WTC11 (cell line): ENCODE measurements at regions not wholly inside any gene's neighbourhood (a gene's known extent, or its start where the extent isn't known, plus 50 kb on each side); places are given as distances from the start of the nearest gene placed in this dataset.

Source experiments
- ATAC-seq: fragments of 200-7000 bp; cut with Tn5 transposase; 2 replicates; pipeline ENCODE4 v1.10.0; 2021; ENCODE audit warnings: mild to moderate bottlenecking, moderate library complexity
- CTCF ChIA-PET: fragments of 300-600 bp; sonication (Branson Sonifier 250); formaldehyde crosslinking; loops from one replicate; lab custom pipeline; 2021; ENCODE audit warnings: antibody characterized with exemption; lab: Charles Lee
- POLR2A ChIA-PET: fragments of 350-600 bp; sonication (Branson Sonifier 250); formaldehyde crosslinking; loops from one replicate; lab custom pipeline; 2021; ENCODE audit warnings: antibody characterized with exemption; lab: Charles Lee
- DNase-seq: peaks from one replicate; pipeline ENCODE4 v3.0.0; 2021; ENCODE audit warnings: low spot score
- H3K27ac Mint-ChIP-seq: 2 replicates; pipeline ENCODE4 v1.8.0; 2021; ENCODE audit warnings: mixed read lengths
- H3K27me3 Mint-ChIP-seq: 2 replicates; pipeline ENCODE4 v1.8.0; 2021; ENCODE audit warnings: low read depth, mild to moderate bottlenecking, moderate library complexity, mixed read lengths
- H3K36me3 Mint-ChIP-seq: 2 replicates; pipeline ENCODE4 v1.8.0; 2021; ENCODE audit warnings: mixed read lengths
- H3K4me1 Mint-ChIP-seq: 2 replicates; pipeline ENCODE4 v1.8.0; 2022; ENCODE audit warnings: mixed read lengths
- H3K4me3 Mint-ChIP-seq: 2 replicates; pipeline ENCODE4 v1.8.0; 2021; ENCODE audit warnings: mild to moderate bottlenecking, moderate library complexity, mixed read lengths
- H3K9me3 Mint-ChIP-seq: 2 replicates; pipeline ENCODE4 v1.8.0; 2021; ENCODE audit warnings: mixed read lengths
- ARID4B ChIP-seq: sonication (generic); formaldehyde crosslinking; IDR thresholded peaks from 2 replicates; pipeline ENCODE4 v1.8.0; 2023; ENCODE audit warnings: missing genetic modification reagents, mild to moderate bottlenecking, borderline replicate concordance
- ATF1 ChIP-seq: sonication (generic); formaldehyde crosslinking; IDR thresholded peaks from 2 replicates; pipeline ENCODE4 v1.8.1; 2023; ENCODE audit warnings: mild to moderate bottlenecking, moderate library complexity, missing genetic modification reagents
- ESRRA ChIP-seq: sonication (generic); formaldehyde crosslinking; IDR thresholded peaks from 2 replicates; pipeline ENCODE4 v1.8.1; 2022; ENCODE audit warnings: mild to moderate bottlenecking, missing genetic modification reagents, borderline replicate concordance
- FOXK1 ChIP-seq: sonication (generic); formaldehyde crosslinking; IDR thresholded peaks from 2 replicates; pipeline ENCODE4 v1.8.0; 2022; ENCODE audit warnings: mild to moderate bottlenecking, moderate library complexity, missing genetic modification reagents
- FOXP1 ChIP-seq: sonication (generic); formaldehyde crosslinking; IDR thresholded peaks from 2 replicates; pipeline ENCODE4 v1.8.0; 2022; ENCODE audit warnings: missing genetic modification reagents, mild to moderate bottlenecking, moderate library complexity, borderline replicate concordance
- NFE2L1 ChIP-seq: sonication (generic); formaldehyde crosslinking; IDR thresholded peaks from 2 replicates; pipeline ENCODE4 v1.8.1; 2023; ENCODE audit warnings: missing genetic modification reagents
- PRRX2 ChIP-seq: fragments of 250-450 bp; sonication (Bioruptor Pico); IDR thresholded peaks from 2 replicates; pipeline ENCODE4 v1.8.0; 2021; ENCODE audit warnings: mild to moderate bottlenecking
- RELA ChIP-seq: sonication (generic); formaldehyde crosslinking; IDR thresholded peaks from 2 replicates; pipeline ENCODE4 v1.8.1; 2022; ENCODE audit warnings: missing genetic modification reagents, mild to moderate bottlenecking, borderline replicate concordance
- RORB ChIP-seq: fragments of 250-450 bp; sonication (Bioruptor Pico); IDR thresholded peaks from 2 replicates; pipeline ENCODE4 v1.9.0; 2021; ENCODE audit warnings: mild to moderate bottlenecking
- SOX15 ChIP-seq: fragments of 250-450 bp; sonication (Bioruptor Pico); IDR thresholded peaks from 2 replicates; pipeline ENCODE4 v1.9.0; 2021; ENCODE audit warnings: mild to moderate bottlenecking
- SP1 ChIP-seq: sonication (generic); formaldehyde crosslinking; conservative IDR thresholded peaks from 2 replicates; pipeline ENCODE4 v1.8.1; 2022; ENCODE audit warnings: missing genetic modification reagents
- STAT6 ChIP-seq: sonication (generic); formaldehyde crosslinking; conservative IDR thresholded peaks from 2 replicates; pipeline ENCODE4 v1.8.1; 2023; ENCODE audit warnings: mild to moderate bottlenecking, low read depth, missing genetic modification reagents, moderate library complexity
- TEAD1 ChIP-seq: sonication (generic); formaldehyde crosslinking; IDR thresholded peaks from 2 replicates; pipeline ENCODE4 v1.8.0; 2022; ENCODE audit warnings: mild to moderate bottlenecking, missing genetic modification reagents
- TEAD4 ChIP-seq: sonication (generic); formaldehyde crosslinking; IDR thresholded peaks from 2 replicates; pipeline ENCODE4 v1.8.0; 2022; ENCODE audit warnings: mild to moderate bottlenecking, missing genetic modification reagents
- ZNF263 ChIP-seq: sonication (generic); formaldehyde crosslinking; IDR thresholded peaks from 2 replicates; pipeline ENCODE4 v1.8.1; 2022; ENCODE audit warnings: low read depth, mild to moderate bottlenecking, moderate library complexity, missing genetic modification reagents
- TF ChIP-seq, protein P1 (sequence below): fragments of 250-450 bp; sonication (Bioruptor Pico); IDR thresholded peaks from 2 replicates; pipeline ENCODE4 v1.8.0; 2021; ENCODE audit warnings: mild to moderate bottlenecking
- TF ChIP-seq, protein P2 (sequence below): sonication (generic); formaldehyde crosslinking; IDR thresholded peaks from 2 replicates; pipeline ENCODE4 v1.8.1; 2022; ENCODE audit warnings: mild to moderate bottlenecking, missing genetic modification reagents, moderate library complexity, borderline replicate concordance
- TF ChIP-seq, protein P3 (sequence below): fragments of 250-450 bp; sonication (Bioruptor Pico); conservative IDR thresholded peaks from 2 replicates; pipeline ENCODE4 v1.9.0; 2021; ENCODE audit warnings: mild to moderate bottlenecking
- TF ChIP-seq, protein P4 (sequence below): sonication (generic); formaldehyde crosslinking; IDR thresholded peaks from 2 replicates; pipeline ENCODE4 v1.8.1; 2023; ENCODE audit warnings: mild to moderate bottlenecking, missing genetic modification reagents, moderate library complexity
- TF ChIP-seq, protein P5 (sequence below): sonication (generic); formaldehyde crosslinking; IDR thresholded peaks from 2 replicates; pipeline ENCODE4 v1.8.1; 2023; ENCODE audit warnings: mild to moderate bottlenecking, missing genetic modification reagents, borderline replicate concordance

- TF ChIP-seq STAT6 (CRISPR knock-in tag) (no peak), ESRRA (CRISPR knock-in tag) (no peak), ATF1 (CRISPR knock-in tag) (no peak)
- TF ChIP-seq, protein P1, sequence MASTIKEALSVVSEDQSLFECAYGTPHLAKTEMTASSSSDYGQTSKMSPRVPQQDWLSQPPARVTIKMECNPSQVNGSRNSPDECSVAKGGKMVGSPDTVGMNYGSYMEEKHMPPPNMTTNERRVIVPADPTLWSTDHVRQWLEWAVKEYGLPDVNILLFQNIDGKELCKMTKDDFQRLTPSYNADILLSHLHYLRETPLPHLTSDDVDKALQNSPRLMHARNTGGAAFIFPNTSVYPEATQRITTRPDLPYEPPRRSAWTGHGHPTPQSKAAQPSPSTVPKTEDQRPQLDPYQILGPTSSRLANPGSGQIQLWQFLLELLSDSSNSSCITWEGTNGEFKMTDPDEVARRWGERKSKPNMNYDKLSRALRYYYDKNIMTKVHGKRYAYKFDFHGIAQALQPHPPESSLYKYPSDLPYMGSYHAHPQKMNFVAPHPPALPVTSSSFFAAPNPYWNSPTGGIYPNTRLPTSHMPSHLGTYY, result no peak
These were observed 880.8 kb downstream of the FAM181B start (continued) for GRCh38 chr11:81852896-81853295.

GRCh38 chr11:81840380-81840779 is 893.3 kb downstream of the FAM181B start:
- ChIA-PET POLR2A (no interaction called here), CTCF (no interaction called here)
- Mint-ChIP-seq H3K36me3 (no peaks in the 10 kb centered on the region), H3K4me3 (no peak overlapping the region), H3K27ac (no peak overlapping the region), H3K27me3 (no peaks in the 10 kb centered on the region), H3K9me3 (no peaks in the 10 kb centered on the region), H3K4me1 (no peaks in the 10 kb centered on the region)
- TF ChIP-seq, protein P2, sequence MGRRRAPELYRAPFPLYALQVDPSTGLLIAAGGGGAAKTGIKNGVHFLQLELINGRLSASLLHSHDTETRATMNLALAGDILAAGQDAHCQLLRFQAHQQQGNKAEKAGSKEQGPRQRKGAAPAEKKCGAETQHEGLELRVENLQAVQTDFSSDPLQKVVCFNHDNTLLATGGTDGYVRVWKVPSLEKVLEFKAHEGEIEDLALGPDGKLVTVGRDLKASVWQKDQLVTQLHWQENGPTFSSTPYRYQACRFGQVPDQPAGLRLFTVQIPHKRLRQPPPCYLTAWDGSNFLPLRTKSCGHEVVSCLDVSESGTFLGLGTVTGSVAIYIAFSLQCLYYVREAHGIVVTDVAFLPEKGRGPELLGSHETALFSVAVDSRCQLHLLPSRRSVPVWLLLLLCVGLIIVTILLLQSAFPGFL (CRISPR knock-in tag), result no peak
- TF ChIP-seq, protein P3, sequence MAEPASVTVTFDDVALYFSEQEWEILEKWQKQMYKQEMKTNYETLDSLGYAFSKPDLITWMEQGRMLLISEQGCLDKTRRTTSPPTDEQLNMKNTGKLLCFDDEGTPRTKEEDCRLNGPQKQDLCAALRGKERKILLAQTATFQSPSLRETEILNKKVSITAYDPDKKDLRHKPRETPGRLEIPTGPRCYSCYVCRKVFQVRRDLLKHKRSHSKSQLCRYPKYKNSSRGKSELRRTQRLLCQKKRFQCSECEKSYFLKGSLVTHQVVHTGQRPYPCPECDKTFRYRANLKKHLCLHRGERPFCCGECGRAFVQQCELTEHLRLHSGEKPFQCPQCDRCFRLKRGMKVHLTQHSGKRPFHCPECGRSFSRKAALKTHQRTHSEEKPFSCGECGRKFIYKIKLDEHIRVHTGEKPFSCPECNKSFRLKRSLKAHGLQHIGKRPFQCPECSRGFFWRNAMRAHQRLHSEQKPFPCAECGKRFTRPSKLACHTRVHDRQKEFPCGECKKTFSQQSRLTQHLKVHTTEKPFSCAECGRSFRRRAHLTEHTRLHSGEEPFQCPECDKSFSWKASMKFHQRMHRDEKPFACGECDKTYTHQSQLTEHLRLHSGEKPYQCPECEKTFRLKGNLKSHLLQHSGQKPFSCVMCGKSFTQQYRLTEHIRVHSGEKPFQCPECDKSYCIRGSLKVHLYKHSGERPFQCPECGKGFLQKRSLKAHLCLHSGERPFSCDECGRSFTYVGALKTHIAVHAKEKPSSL (CRISPR knock-in tag), result no peak
- no peak for TF ChIP-seq SOX15 (CRISPR knock-in tag)
- TF ChIP-seq RORB, result no peak
- no peak for TF ChIP-seq SP1 (CRISPR knock-in tag)
- no peak for TF ChIP-seq NFE2L1 (CRISPR knock-in tag)
- TF ChIP-seq FOXP1, result no peak
- TF ChIP-seq, protein P4, sequence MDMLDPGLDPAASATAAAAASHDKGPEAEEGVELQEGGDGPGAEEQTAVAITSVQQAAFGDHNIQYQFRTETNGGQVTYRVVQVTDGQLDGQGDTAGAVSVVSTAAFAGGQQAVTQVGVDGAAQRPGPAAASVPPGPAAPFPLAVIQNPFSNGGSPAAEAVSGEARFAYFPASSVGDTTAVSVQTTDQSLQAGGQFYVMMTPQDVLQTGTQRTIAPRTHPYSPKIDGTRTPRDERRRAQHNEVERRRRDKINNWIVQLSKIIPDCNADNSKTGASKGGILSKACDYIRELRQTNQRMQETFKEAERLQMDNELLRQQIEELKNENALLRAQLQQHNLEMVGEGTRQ (CRISPR knock-in tag), result no peak
- TF ChIP-seq FOXK1 (CRISPR knock-in tag), result no peak
- TF ChIP-seq ZNF263 (CRISPR knock-in tag), result no peak
- TF ChIP-seq TEAD1, result no peak
- TF ChIP-seq PRRX2 (CRISPR knock-in tag), result no peak
- TF ChIP-seq ARID4B (CRISPR knock-in tag), result no peak
- no peak for TF ChIP-seq RELA (CRISPR knock-in tag)
- TF ChIP-seq, protein P5, sequence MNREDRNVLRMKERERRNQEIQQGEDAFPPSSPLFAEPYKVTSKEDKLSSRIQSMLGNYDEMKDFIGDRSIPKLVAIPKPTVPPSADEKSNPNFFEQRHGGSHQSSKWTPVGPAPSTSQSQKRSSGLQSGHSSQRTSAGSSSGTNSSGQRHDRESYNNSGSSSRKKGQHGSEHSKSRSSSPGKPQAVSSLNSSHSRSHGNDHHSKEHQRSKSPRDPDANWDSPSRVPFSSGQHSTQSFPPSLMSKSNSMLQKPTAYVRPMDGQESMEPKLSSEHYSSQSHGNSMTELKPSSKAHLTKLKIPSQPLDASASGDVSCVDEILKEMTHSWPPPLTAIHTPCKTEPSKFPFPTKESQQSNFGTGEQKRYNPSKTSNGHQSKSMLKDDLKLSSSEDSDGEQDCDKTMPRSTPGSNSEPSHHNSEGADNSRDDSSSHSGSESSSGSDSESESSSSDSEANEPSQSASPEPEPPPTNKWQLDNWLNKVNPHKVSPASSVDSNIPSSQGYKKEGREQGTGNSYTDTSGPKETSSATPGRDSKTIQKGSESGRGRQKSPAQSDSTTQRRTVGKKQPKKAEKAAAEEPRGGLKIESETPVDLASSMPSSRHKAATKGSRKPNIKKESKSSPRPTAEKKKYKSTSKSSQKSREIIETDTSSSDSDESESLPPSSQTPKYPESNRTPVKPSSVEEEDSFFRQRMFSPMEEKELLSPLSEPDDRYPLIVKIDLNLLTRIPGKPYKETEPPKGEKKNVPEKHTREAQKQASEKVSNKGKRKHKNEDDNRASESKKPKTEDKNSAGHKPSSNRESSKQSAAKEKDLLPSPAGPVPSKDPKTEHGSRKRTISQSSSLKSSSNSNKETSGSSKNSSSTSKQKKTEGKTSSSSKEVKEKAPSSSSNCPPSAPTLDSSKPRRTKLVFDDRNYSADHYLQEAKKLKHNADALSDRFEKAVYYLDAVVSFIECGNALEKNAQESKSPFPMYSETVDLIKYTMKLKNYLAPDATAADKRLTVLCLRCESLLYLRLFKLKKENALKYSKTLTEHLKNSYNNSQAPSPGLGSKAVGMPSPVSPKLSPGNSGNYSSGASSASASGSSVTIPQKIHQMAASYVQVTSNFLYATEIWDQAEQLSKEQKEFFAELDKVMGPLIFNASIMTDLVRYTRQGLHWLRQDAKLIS, result no peak
- TF ChIP-seq TEAD4 (CRISPR knock-in tag), result no peak
- DNase-seq (no peak), ATAC-seq (no peak)
